ENCODE measurements at regions not wholly inside any gene's neighbourhood (a gene's known extent, or its start where the extent isn't known, plus 50 kb on each side); places are given as distances from the start of the nearest gene placed in this dataset.

GRCh38 chr12:91401190-91401589 lies 218.6 kb upstream of the DCN start:
- H3K27ac ChIP-seq (replicated peaks), result no peak overlapping the region
- H3K27me3 ChIP-seq (ENCODE audit: insufficient read depth, poor library complexity, severe bottlenecking), result no peaks in the 10 kb centered on the region
- H3K4me3 ChIP-seq (replicated peaks; ENCODE audit: insufficient read depth, low read length), result no peak overlapping the region
- no peak for TF ChIP-seq SPI1 (IDR thresholded peaks at IDR 0.05; ENCODE audit: borderline replicate concordance, low read depth)
- no peak for TF ChIP-seq CTCF (IDR thresholded peaks at IDR 0.05; ENCODE audit: insufficient read depth, low read length)
- TF ChIP-seq REST (IDR thresholded peaks at IDR 0.05; ENCODE audit: insufficient replicate concordance, low read depth), result no peak
- no peak for TF ChIP-seq GABPA (IDR thresholded peaks at IDR 0.05; ENCODE audit: low read depth)
- TF ChIP-seq POLR2AphosphoS5 (IDR thresholded peaks at IDR 0.05; ENCODE audit: low read depth), result no peak
- no peak for DNase-seq (ENCODE audit: low read depth in 1 of 2, low spot score in 1 of 2)

- no peak overlapping the region for H3K4me3 ChIP-seq (replicated peaks; ENCODE audit: insufficient read depth, low read length)
- no peak overlapping the region for H3K27ac ChIP-seq (replicated peaks)
- TF ChIP-seq POLR2AphosphoS5 (IDR thresholded peaks at IDR 0.05; ENCODE audit: low read depth), result no peak
- no peak for TF ChIP-seq REST (IDR thresholded peaks at IDR 0.05; ENCODE audit: insufficient replicate concordance, low read depth)
- TF ChIP-seq SPI1 (IDR thresholded peaks at IDR 0.05; ENCODE audit: borderline replicate concordance, low read depth), result no peak
- TF ChIP-seq GABPA (IDR thresholded peaks at IDR 0.05; ENCODE audit: low read depth), result no peak
- TF ChIP-seq CTCF (IDR thresholded peaks at IDR 0.05; ENCODE audit: insufficient read depth, low read length), result no peak
- no peak for DNase-seq (ENCODE audit: low read depth in 1 of 2, low spot score in 1 of 2)
- H3K27me3 ChIP-seq (ENCODE audit: insufficient read depth, poor library complexity, severe bottlenecking), result no peaks in the 10 kb centered on the region
Observed at GRCh38 chr12:91400271-91400670, 217.7 kb upstream of the DCN start.

- no peak for DNase-seq (ENCODE audit: low read depth in 1 of 2, low spot score in 1 of 2)
- Histone ChIP-seq H3K27ac (replicated peaks) (no peak overlapping the region), H3K4me3 (replicated peaks; ENCODE audit: insufficient read depth, low read length) (no peak overlapping the region), H3K27me3 (ENCODE audit: insufficient read depth, poor library complexity, severe bottlenecking) (no peaks in the 10 kb centered on the region)
- TF ChIP-seq SPI1 (IDR thresholded peaks at IDR 0.05; ENCODE audit: borderline replicate concordance, low read depth) (no peak), REST (IDR thresholded peaks at IDR 0.05; ENCODE audit: insufficient replicate concordance, low read depth) (no peak), CTCF (IDR thresholded peaks at IDR 0.05; ENCODE audit: insufficient read depth, low read length) (no peak), POLR2AphosphoS5 (IDR thresholded peaks at IDR 0.05; ENCODE audit: low read depth) (no peak), GABPA (IDR thresholded peaks at IDR 0.05; ENCODE audit: low read depth) (no peak)
Observed at GRCh38 chr12:91397866-91398532, 215.4 kb upstream of the DCN start.
